Hepatocyte (in vitro differentiated cells): ENCODE measurements at regions not wholly inside any gene's neighbourhood (a gene's known extent, or its start where the extent isn't known, plus 50 kb on each side); places are given as distances from the start of the nearest gene placed in this dataset.

ENCODE experiments used
- EZH2 ChIP-seq: fragments of 200-600 bp; sonication (generic); IDR thresholded peaks from 2 replicates; pipeline ENCODE4 v1.6.1; 2016; ENCODE audit warnings: antibody characterized with exemption, mild to moderate bottlenecking, borderline replicate concordance
- EZH2phosphoT487 ChIP-seq: fragments of 200-600 bp; sonication (generic); IDR thresholded peaks from one replicate; pipeline ENCODE4 v1.6.1; 2018; ENCODE audit warnings: antibody characterized with exemption, mild to moderate bottlenecking, low read depth, moderate library complexity; ENCODE audit not compliant: unreplicated experiment, severe bottlenecking
- TF ChIP-seq, protein P1 (sequence below): fragments of 200-600 bp; sonication (generic); IDR thresholded peaks from 2 replicates; pipeline ENCODE4 v1.5.1; 2016; ENCODE audit warnings: antibody characterized with exemption, mild to moderate bottlenecking; ENCODE audit not compliant: poor library complexity

- TF ChIP-seq, protein P1, sequence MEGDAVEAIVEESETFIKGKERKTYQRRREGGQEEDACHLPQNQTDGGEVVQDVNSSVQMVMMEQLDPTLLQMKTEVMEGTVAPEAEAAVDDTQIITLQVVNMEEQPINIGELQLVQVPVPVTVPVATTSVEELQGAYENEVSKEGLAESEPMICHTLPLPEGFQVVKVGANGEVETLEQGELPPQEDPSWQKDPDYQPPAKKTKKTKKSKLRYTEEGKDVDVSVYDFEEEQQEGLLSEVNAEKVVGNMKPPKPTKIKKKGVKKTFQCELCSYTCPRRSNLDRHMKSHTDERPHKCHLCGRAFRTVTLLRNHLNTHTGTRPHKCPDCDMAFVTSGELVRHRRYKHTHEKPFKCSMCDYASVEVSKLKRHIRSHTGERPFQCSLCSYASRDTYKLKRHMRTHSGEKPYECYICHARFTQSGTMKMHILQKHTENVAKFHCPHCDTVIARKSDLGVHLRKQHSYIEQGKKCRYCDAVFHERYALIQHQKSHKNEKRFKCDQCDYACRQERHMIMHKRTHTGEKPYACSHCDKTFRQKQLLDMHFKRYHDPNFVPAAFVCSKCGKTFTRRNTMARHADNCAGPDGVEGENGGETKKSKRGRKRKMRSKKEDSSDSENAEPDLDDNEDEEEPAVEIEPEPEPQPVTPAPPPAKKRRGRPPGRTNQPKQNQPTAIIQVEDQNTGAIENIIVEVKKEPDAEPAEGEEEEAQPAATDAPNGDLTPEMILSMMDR = no peak
- TF ChIP-seq EZH2phosphoT487 (no peak), EZH2 (no peak)
These were observed 795.1 kb downstream of the BRINP3 start for GRCh38 chr1:189682591-189682990.
